Loucy (cell line): ENCODE measurements at regions not wholly inside any gene's neighbourhood (a gene's known extent, or its start where the extent isn't known, plus 50 kb on each side); places are given as distances from the start of the nearest gene placed in this dataset.

Experiments
- H2AFZ ChIP-seq: fragments of 200-600 bp; sonication (generic); 2 replicates; pipeline ENCODE4 v1.6.0; 2016; ENCODE audit warnings: antibody characterized with exemption, mild to moderate bottlenecking, low read length, moderate library complexity
- H3F3A ChIP-seq: fragments of 200-600 bp; 2 replicates; pipeline ENCODE4 v1.6.0; 2016; ENCODE audit warnings: antibody characterized with exemption, low read depth, mild to moderate bottlenecking
- H3K27me3 ChIP-seq: fragments of 200-600 bp; sonication (generic); 2 replicates; pipeline ENCODE4 v1.6.1; 2014; ENCODE audit warnings: low read length, mild to moderate bottlenecking; ENCODE audit not compliant: insufficient read depth, poor library complexity, severe bottlenecking
- H3K36me3 ChIP-seq: fragments of 200-600 bp; sonication (generic); 2 replicates; pipeline ENCODE4 v1.6.1; 2016; ENCODE audit warnings: low read length; ENCODE audit not compliant: insufficient read depth
- H3K4me1 ChIP-seq: fragments of 200-600 bp; sonication (generic); 2 replicates; pipeline ENCODE4 v1.5.1; 2014; ENCODE audit warnings: low read length, mild to moderate bottlenecking; ENCODE audit not compliant: insufficient read depth, poor library complexity, severe bottlenecking
- H3K4me2 ChIP-seq: fragments of 200-600 bp; sonication (generic); 2 replicates; pipeline ENCODE4 v1.6.0; 2014; ENCODE audit warnings: antibody characterized with exemption, low read length, low read depth, mild to moderate bottlenecking; ENCODE audit not compliant: poor library complexity, severe bottlenecking
- H3K4me3 ChIP-seq: fragments of 200-600 bp; sonication (generic); 2 replicates; pipeline ENCODE4 v1.5.1; 2014; ENCODE audit warnings: low read length, mild to moderate bottlenecking, mixed read lengths; ENCODE audit not compliant: poor library complexity, severe bottlenecking
- H3K79me2 ChIP-seq: fragments of 200-600 bp; sonication (generic); 2 replicates; pipeline ENCODE4 v1.6.1; 2014; ENCODE audit warnings: low read length; ENCODE audit not compliant: insufficient read depth
- H3K9ac ChIP-seq: fragments of 200-600 bp; sonication (generic); 2 replicates; pipeline ENCODE4 v1.6.0; 2014; ENCODE audit warnings: mild to moderate bottlenecking, low read depth, low read length, moderate library complexity; ENCODE audit not compliant: poor library complexity, severe bottlenecking
- H3K9me2 ChIP-seq: fragments of 200-600 bp; sonication (generic); replicated peaks from 2 replicates; pipeline ENCODE4 v1.6.1; 2016; ENCODE audit warnings: low read depth, low read length, mixed read lengths
- H3K9me3 ChIP-seq: fragments of 200-600 bp; sonication (generic); 2 replicates; pipeline ENCODE4 v1.6.1; 2014; ENCODE audit warnings: mild to moderate bottlenecking, antibody characterized with exemption, low read length, low read depth; ENCODE audit not compliant: insufficient read depth
- H4K20me1 ChIP-seq: fragments of 200-600 bp; sonication (generic); 2 replicates; pipeline ENCODE4 v1.6.0; 2014; ENCODE audit warnings: antibody characterized with exemption, low read length, mild to moderate bottlenecking; ENCODE audit not compliant: insufficient read depth, poor library complexity, severe bottlenecking
- EZH2phosphoT487 ChIP-seq: fragments of 200-600 bp; IDR thresholded peaks from 2 replicates; pipeline ENCODE4 v1.6.1; 2018; ENCODE audit warnings: antibody characterized with exemption, mild to moderate bottlenecking, moderate library complexity, borderline replicate concordance
- TF ChIP-seq, protein P1 (sequence below): fragments of 200-600 bp; sonication (generic); conservative IDR thresholded peaks from 2 replicates; pipeline ENCODE4 v1.5.1; 2014; ENCODE audit warnings: mild to moderate bottlenecking, antibody characterized with exemption, low read length

DNA sequence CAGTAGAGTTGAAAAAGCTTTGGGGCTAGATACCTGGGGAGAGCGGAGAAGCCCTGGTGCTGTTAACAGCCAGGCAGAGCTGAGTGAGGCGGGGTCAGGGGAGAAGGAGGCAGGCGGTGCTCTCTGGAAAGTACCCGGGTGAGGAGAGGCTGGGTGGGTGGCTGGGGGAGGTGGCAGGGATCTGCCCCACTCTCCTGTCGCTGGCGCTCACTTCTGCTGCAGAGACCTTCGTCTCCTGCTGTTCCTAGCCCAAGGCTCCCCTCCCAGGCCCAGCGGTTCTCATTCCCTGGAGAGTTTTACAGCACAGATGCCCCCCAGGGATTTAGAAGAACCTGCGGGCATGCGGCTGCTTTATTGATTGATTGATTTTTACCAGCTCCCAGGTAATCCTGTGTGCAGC, 302.8 kb downstream of the IRF8 start:
- no peak overlapping the region for H3K9ac ChIP-seq
- no peaks in the 10 kb centered on the region for H3K4me1 ChIP-seq
- TF ChIP-seq EZH2phosphoT487: no peak
- TF ChIP-seq, protein P1, sequence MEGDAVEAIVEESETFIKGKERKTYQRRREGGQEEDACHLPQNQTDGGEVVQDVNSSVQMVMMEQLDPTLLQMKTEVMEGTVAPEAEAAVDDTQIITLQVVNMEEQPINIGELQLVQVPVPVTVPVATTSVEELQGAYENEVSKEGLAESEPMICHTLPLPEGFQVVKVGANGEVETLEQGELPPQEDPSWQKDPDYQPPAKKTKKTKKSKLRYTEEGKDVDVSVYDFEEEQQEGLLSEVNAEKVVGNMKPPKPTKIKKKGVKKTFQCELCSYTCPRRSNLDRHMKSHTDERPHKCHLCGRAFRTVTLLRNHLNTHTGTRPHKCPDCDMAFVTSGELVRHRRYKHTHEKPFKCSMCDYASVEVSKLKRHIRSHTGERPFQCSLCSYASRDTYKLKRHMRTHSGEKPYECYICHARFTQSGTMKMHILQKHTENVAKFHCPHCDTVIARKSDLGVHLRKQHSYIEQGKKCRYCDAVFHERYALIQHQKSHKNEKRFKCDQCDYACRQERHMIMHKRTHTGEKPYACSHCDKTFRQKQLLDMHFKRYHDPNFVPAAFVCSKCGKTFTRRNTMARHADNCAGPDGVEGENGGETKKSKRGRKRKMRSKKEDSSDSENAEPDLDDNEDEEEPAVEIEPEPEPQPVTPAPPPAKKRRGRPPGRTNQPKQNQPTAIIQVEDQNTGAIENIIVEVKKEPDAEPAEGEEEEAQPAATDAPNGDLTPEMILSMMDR: no peak
- no peaks in the 10 kb centered on the region for H3K36me3 ChIP-seq
- H3F3A ChIP-seq: no peaks in the 10 kb centered on the region
- no peaks in the 10 kb centered on the region for H4K20me1 ChIP-seq
- H2AFZ ChIP-seq: no peak overlapping the region
- H3K27me3 ChIP-seq: no peaks in the 10 kb centered on the region
- no peaks in the 10 kb centered on the region for H3K79me2 ChIP-seq
- no peaks in the 10 kb centered on the region for H3K9me3 ChIP-seq
- H3K4me3 ChIP-seq: no peak overlapping the region
- no peak overlapping the region for H3K4me2 ChIP-seq
- H3K9me2 ChIP-seq: no peaks in the 10 kb centered on the region

GRCh38 chr16:86202267-86202666, 303.3 kb downstream of the IRF8 start:
- no peak overlapping the region for H3K9ac ChIP-seq
- no peaks in the 10 kb centered on the region for H3K27me3 ChIP-seq
- TF ChIP-seq, protein P1: no peak
- no peak for TF ChIP-seq EZH2phosphoT487
- H3K4me2 ChIP-seq: no peak overlapping the region
- H3K4me3 ChIP-seq: no peak overlapping the region
- H4K20me1 ChIP-seq: no peaks in the 10 kb centered on the region
- H3K36me3 ChIP-seq: no peaks in the 10 kb centered on the region
- H2AFZ ChIP-seq: no peak overlapping the region
- no peaks in the 10 kb centered on the region for H3K79me2 ChIP-seq
- no peaks in the 10 kb centered on the region for H3K9me3 ChIP-seq
- H3K9me2 ChIP-seq: no peaks in the 10 kb centered on the region
- no peaks in the 10 kb centered on the region for H3F3A ChIP-seq
- no peaks in the 10 kb centered on the region for H3K4me1 ChIP-seq

- Histone ChIP-seq H3K9ac (no peak overlapping the region), H3K9me3 (no peaks in the 10 kb centered on the region), H3K4me2 (no peak overlapping the region), H3K4me3 (no peak overlapping the region), H3K4me1 (no peaks in the 10 kb centered on the region), H2AFZ (no peak overlapping the region), H3K9me2 (no peaks in the 10 kb centered on the region), H3K36me3 (no peaks in the 10 kb centered on the region), H3K79me2 (no peaks in the 10 kb centered on the region), H4K20me1 (no peaks in the 10 kb centered on the region), H3F3A (no peaks in the 10 kb centered on the region), H3K27me3 (no peaks in the 10 kb centered on the region)
- TF ChIP-seq EZH2phosphoT487: no peak
- TF ChIP-seq, protein P1: no peak
Measured at GRCh38 chr16:86202760-86203426, 303.9 kb downstream of the IRF8 start.
